HEK293 (cell line): ENCODE measurements at regions not wholly inside any gene's neighbourhood (a gene's known extent, or its start where the extent isn't known, plus 50 kb on each side); places are given as distances from the start of the nearest gene placed in this dataset.

Source experiments
- CTCF ChIA-PET: fragments of 350-600 bp; formaldehyde crosslinking; extraction: SDS; loops from one replicate; lab custom pipeline; 2021; ENCODE audit warnings: antibody characterized with exemption; lab: Yijun Ruan, JAX
- POLR2A ChIA-PET: fragments of 300-600 bp; formaldehyde crosslinking; extraction: SDS; loops from one replicate; lab custom pipeline; 2020; ENCODE audit warnings: antibody characterized with exemption, inconsistent platforms; lab: Yijun Ruan, JAX
- H3K27ac ChIP-seq: fragments of 200-500 bp; sonication (Bioruptor generic); 2 replicates; pipeline ENCODE4 v1.5.1; 2014; ENCODE audit warnings: low read depth, low read length, control low read depth, inconsistent platforms; ENCODE audit errors: extremely low read depth
- H3K36me3 ChIP-seq, 2 experiments: fragments of 200-500 bp in 1 of 2; sonication (Bioruptor generic) in 1 of 2; 1 replicate in 1 of 2; 2 replicates in 1 of 2; pipeline ENCODE4 v1.5.1; 2014 to 2017; ENCODE audit warnings: inconsistent platforms in 2 of 2, low read length in 2 of 2; ENCODE audit not compliant: control insufficient read depth in 2 of 2, insufficient read depth in 1 of 2
- H3K4me1 ChIP-seq: fragments of 200-500 bp; sonication (Bioruptor generic); 2 replicates; pipeline ENCODE4 v1.5.1; 2014; ENCODE audit warnings: mild to moderate bottlenecking, low read length, inconsistent platforms; ENCODE audit not compliant: control insufficient read depth, insufficient read depth
- H3K4me3 ChIP-seq: 2 replicates; pipeline ENCODE4 v1.5.1; 2011; ENCODE audit warnings: low read depth, mild to moderate bottlenecking, control low read depth, low read length, moderate library complexity
- H3K9me3 ChIP-seq: fragments of 200-500 bp; sonication (Bioruptor generic); 2 replicates; pipeline ENCODE4 v1.5.1; 2014; ENCODE audit warnings: low read depth, low read length, inconsistent platforms; ENCODE audit not compliant: control insufficient read depth, insufficient read depth
- AEBP2 ChIP-seq: fragments of 450-650 bp; formaldehyde crosslinking; IDR thresholded peaks from 2 replicates; pipeline ENCODE4 v1.5.1; 2016; ENCODE audit warnings: missing biosample characterization, missing genetic modification characterization, borderline replicate concordance
- HOXC10 ChIP-seq: sonication (generic); formaldehyde crosslinking; IDR thresholded peaks from 2 replicates; pipeline ENCODE4 v1.8.1; 2023; ENCODE audit warnings: mild to moderate bottlenecking, missing genetic modification reagents
- KLF8 ChIP-seq: fragments of 450-650 bp; formaldehyde crosslinking; IDR thresholded peaks from 2 replicates; pipeline ENCODE4 v1.5.1; 2016; ENCODE audit warnings: missing biosample characterization, missing genetic modification characterization
- PRDM10 ChIP-seq: fragments of 450-650 bp; formaldehyde crosslinking; IDR thresholded peaks from 2 replicates; pipeline ENCODE4 v1.5.1; 2016; ENCODE audit warnings: missing biosample characterization, missing genetic modification characterization
- ZBTB48 ChIP-seq: fragments of 450-650 bp; formaldehyde crosslinking; IDR thresholded peaks from 2 replicates; pipeline ENCODE4 v1.5.1; 2016; ENCODE audit warnings: missing biosample characterization, missing genetic modification characterization
- ZFP41 ChIP-seq: fragments of 450-650 bp; formaldehyde crosslinking; IDR thresholded peaks from 2 replicates; pipeline ENCODE4 v1.5.1; 2016; ENCODE audit warnings: missing biosample characterization, missing genetic modification characterization, borderline replicate concordance
- ZNF10 ChIP-seq: fragments of 450-650 bp; formaldehyde crosslinking; IDR thresholded peaks from 2 replicates; pipeline ENCODE4 v1.5.1; 2017; ENCODE audit warnings: missing biosample characterization, missing genetic modification characterization
- ZNF114 ChIP-seq: fragments of 450-650 bp; formaldehyde crosslinking; IDR thresholded peaks from 2 replicates; pipeline ENCODE4 v1.5.0; 2017; ENCODE audit warnings: missing biosample characterization, missing genetic modification characterization
- ZNF132 ChIP-seq: fragments of 450-650 bp; formaldehyde crosslinking; IDR thresholded peaks from 2 replicates; pipeline ENCODE4 v1.5.1; 2017; ENCODE audit warnings: missing biosample characterization, missing genetic modification characterization, borderline replicate concordance
- ZNF146 ChIP-seq: fragments of 450-650 bp; formaldehyde crosslinking; IDR thresholded peaks from 2 replicates; pipeline ENCODE4 v1.5.1; 2016; ENCODE audit warnings: missing biosample characterization, missing genetic modification characterization
- ZNF23 ChIP-seq: fragments of 450-650 bp; formaldehyde crosslinking; IDR thresholded peaks from 2 replicates; pipeline ENCODE4 v1.5.1; 2016; ENCODE audit warnings: missing biosample characterization, missing genetic modification characterization, borderline replicate concordance
- ZNF302 ChIP-seq: fragments of 450-650 bp; formaldehyde crosslinking; IDR thresholded peaks from 2 replicates; pipeline ENCODE4 v1.5.1; 2016; ENCODE audit warnings: missing biosample characterization, missing genetic modification characterization, low read depth
- ZNF335 ChIP-seq: fragments of 450-650 bp; formaldehyde crosslinking; conservative IDR thresholded peaks from 2 replicates; pipeline ENCODE4 v1.5.1; 2016; ENCODE audit warnings: missing biosample characterization, missing genetic modification characterization
- ZNF341 ChIP-seq: fragments of 450-650 bp; formaldehyde crosslinking; IDR thresholded peaks from 2 replicates; pipeline ENCODE4; 2016; ENCODE audit warnings: low read depth, missing biosample characterization, missing genetic modification characterization
- ZNF366 ChIP-seq: fragments of 450-650 bp; formaldehyde crosslinking; conservative IDR thresholded peaks from 2 replicates; pipeline ENCODE4 v1.5.1; 2016; ENCODE audit warnings: missing biosample characterization, missing genetic modification characterization
- ZNF510 ChIP-seq: fragments of 450-650 bp; formaldehyde crosslinking; IDR thresholded peaks from 2 replicates; pipeline ENCODE4 v1.5.1; 2018; ENCODE audit warnings: mild to moderate bottlenecking, missing genetic modification characterization, missing biosample characterization; ENCODE audit not compliant: insufficient replicate concordance
- ZNF560 ChIP-seq: fragments of 450-650 bp; formaldehyde crosslinking; IDR thresholded peaks from 2 replicates; pipeline ENCODE4 v1.5.1; 2017; ENCODE audit warnings: missing biosample characterization, missing genetic modification characterization, borderline replicate concordance
- ZNF571 ChIP-seq: fragments of 450-650 bp; formaldehyde crosslinking; IDR thresholded peaks from 2 replicates; pipeline ENCODE4 v1.5.0; 2017; ENCODE audit warnings: missing biosample characterization, missing genetic modification characterization
- ZNF664 ChIP-seq: fragments of 450-650 bp; formaldehyde crosslinking; IDR thresholded peaks from 2 replicates; pipeline ENCODE4 v1.5.1; 2016; ENCODE audit warnings: missing biosample characterization, missing genetic modification characterization
- TF ChIP-seq, protein P1 (sequence below): fragments of 450-650 bp; formaldehyde crosslinking; IDR thresholded peaks from 2 replicates; pipeline ENCODE4 v1.5.1; 2017; ENCODE audit warnings: missing biosample characterization, missing genetic modification characterization
- TF ChIP-seq, protein P2 (sequence below): fragments of 450-650 bp; formaldehyde crosslinking; IDR thresholded peaks from 2 replicates; pipeline ENCODE4 v1.5.1; 2017; ENCODE audit warnings: missing biosample characterization, missing genetic modification characterization

DNA sequence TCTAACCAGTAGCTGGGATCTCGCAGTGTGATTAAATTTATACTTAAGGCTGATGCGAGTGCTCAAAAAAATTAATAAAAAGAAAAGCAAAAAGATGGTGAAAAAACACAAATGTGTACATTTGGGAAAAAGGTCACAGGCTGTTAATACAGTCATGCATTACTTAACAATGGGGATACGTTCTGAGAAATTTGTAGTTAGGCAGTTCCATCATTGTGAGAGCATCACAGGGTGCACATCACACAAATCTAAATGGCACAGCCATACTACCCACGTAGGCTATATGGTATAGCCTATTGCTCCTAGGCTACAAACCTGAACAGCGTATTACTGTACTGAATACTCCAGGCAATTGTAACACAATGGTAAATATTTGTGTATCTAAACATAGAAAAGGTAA lies 142.4 kb upstream of the MYOCD start:
- no peak overlapping the region; the same call in 1 of the 2 replicates for H3K4me3 ChIP-seq
- no peaks in the 10 kb centered on the region for H3K36me3 ChIP-seq
- no peak for TF ChIP-seq ZNF114 (tag by site-specific recombination)
- peak; percentile 64 for TF ChIP-seq PRDM10 (tag by site-specific recombination)
- TF ChIP-seq ZNF335 = 0 out of 2 replicates have a peak, but pooled peaks have one; percentile 6
- no peak for TF ChIP-seq ZNF132 (tag by site-specific recombination)
- peak; percentile 17; the same call in 1 of the 2 replicates for TF ChIP-seq ZNF341 (tag by site-specific recombination)
- peaks cover 17% of the 10 kb centered on the region for H3K4me1 ChIP-seq
- no peak overlapping the region; the same call in 1 of the 2 replicates for H3K27ac ChIP-seq
- no peaks in the 10 kb centered on the region for H3K9me3 ChIP-seq
- POLR2A ChIA-PET = interaction anchor here (0.7 to 1.0 kb wide), 4 partner anchors 23 to 142 kb away, joined by 3 to 4 read pairs (median 4); partner anchors contain the start of gene MYOCD
- CTCF ChIA-PET = interaction anchor here (0.6 to 0.7 kb wide), 2 partner anchors 26 to 133 kb away, joined by 3 read pairs; no protein-coding TSS in a partner anchor

DNA sequence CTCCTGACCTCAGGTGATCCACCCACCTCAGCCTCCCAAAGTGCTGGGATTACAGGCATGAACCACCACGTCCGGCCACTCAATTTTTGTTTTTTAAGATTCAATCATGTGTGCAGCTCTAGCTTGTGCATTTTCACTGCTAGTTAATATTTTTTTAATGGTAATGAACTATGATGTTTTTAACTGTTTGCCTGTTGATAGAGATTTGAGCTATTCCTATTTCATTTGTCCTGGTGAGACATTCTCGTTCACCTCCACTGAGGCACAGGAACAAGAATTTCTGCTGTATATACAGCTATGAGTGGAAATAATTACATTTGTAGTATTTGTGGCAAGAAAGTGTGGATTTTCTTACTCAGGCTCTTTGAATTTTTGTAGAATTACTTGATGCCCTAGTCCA lies 137.7 kb upstream of the MYOCD start:
- CTCF ChIA-PET = interaction anchor here (2.5 kb wide), 1 partner anchor 18 kb away, joined by 12 read pairs; no protein-coding TSS in a partner anchor
- H3K36me3 ChIP-seq = no peaks in the 10 kb centered on the region
- POLR2A ChIA-PET = no interaction called here
- TF ChIP-seq ZFP41 (no peak), ZNF23 (no peak), ZNF366 (tag by site-specific recombination) (no peak), ZNF664 (tag by site-specific recombination) (no peak), PRDM10 (tag by site-specific recombination) (no peak), AEBP2 (tag by site-specific recombination) (no peak), ZBTB48 (no peak), ZNF510 (tag by site-specific recombination) (no peak), ZNF302 (tag by site-specific recombination) (no peak), ZNF560 (tag by site-specific recombination) (no peak), KLF8 (no peak), ZNF10 (no peak), ZNF146 (tag by site-specific recombination) (no peak), ZNF571 (no peak), HOXC10 (CRISPR knock-in tag) (no peak)
- TF ChIP-seq, protein P1, sequence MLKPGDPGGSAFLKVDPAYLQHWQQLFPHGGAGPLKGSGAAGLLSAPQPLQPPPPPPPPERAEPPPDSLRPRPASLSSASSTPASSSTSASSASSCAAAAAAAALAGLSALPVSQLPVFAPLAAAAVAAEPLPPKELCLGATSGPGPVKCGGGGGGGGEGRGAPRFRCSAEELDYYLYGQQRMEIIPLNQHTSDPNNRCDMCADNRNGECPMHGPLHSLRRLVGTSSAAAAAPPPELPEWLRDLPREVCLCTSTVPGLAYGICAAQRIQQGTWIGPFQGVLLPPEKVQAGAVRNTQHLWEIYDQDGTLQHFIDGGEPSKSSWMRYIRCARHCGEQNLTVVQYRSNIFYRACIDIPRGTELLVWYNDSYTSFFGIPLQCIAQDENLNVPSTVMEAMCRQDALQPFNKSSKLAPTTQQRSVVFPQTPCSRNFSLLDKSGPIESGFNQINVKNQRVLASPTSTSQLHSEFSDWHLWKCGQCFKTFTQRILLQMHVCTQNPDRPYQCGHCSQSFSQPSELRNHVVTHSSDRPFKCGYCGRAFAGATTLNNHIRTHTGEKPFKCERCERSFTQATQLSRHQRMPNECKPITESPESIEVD (tag by site-specific recombination) = no peak
- TF ChIP-seq, protein P2, sequence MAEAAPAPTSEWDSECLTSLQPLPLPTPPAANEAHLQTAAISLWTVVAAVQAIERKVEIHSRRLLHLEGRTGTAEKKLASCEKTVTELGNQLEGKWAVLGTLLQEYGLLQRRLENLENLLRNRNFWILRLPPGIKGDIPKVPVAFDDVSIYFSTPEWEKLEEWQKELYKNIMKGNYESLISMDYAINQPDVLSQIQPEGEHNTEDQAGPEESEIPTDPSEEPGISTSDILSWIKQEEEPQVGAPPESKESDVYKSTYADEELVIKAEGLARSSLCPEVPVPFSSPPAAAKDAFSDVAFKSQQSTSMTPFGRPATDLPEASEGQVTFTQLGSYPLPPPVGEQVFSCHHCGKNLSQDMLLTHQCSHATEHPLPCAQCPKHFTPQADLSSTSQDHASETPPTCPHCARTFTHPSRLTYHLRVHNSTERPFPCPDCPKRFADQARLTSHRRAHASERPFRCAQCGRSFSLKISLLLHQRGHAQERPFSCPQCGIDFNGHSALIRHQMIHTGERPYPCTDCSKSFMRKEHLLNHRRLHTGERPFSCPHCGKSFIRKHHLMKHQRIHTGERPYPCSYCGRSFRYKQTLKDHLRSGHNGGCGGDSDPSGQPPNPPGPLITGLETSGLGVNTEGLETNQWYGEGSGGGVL (tag by site-specific recombination) = no peak

More for the DNA sequence above, 137.7 kb upstream of the MYOCD start:
- H3K4me1 ChIP-seq = peaks cover 4% of the 10 kb centered on the region; the same call in 1 of the 2 replicates
- no peak overlapping the region for H3K27ac ChIP-seq
- no peak overlapping the region for H3K4me3 ChIP-seq
- no peaks in the 10 kb centered on the region for H3K9me3 ChIP-seq
